HG03342 (cell line): ENCODE measurements at regions not wholly inside any gene's neighbourhood (a gene's known extent, or its start where the extent isn't known, plus 50 kb on each side); places are given as distances from the start of the nearest gene placed in this dataset.

Source experiments
- ATAC-seq: cut with Tn5 transposase; IDR thresholded peaks from one replicate; pipeline ENCODE4 v1.9.1; 2021; ENCODE audit warnings: mild to moderate bottlenecking, moderate library complexity; ENCODE audit not compliant: unreplicated experiment

- no peak for ATAC-seq
Measured at GRCh38 chr6:14816116-14816859, 429.6 kb upstream of the JARID2 start.

GRCh38 chr6:14817074-14817473, 428.8 kb upstream of the JARID2 start:
- ATAC-seq, result no peak

- no peak for ATAC-seq
Measured at GRCh38 chr6:14818422-14818884, 427.4 kb upstream of the JARID2 start.

DNA sequence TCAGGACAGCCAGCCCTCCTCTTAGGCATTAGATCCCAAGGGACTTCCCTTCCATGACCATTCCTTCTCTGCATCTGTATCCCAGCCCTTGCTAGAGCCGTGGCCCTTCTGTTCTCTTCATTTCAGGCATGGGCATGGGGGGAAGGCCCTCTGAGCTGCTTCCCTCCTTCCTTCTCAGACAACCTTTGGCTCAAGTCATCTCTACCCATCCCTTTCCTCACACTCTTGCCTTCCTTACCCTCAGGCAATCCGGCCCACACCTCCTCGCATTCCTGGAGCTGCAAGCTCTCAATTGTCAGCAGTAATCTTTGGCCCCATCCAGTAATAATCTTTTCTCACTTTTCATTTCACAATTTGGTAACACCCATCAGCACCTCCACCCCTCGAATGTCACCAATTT, 426.9 kb upstream of the JARID2 start:
- no peak for ATAC-seq

GRCh38 chr6:14819840-14820420, 425.9 kb upstream of the JARID2 start:
- no peak for ATAC-seq

DNA sequence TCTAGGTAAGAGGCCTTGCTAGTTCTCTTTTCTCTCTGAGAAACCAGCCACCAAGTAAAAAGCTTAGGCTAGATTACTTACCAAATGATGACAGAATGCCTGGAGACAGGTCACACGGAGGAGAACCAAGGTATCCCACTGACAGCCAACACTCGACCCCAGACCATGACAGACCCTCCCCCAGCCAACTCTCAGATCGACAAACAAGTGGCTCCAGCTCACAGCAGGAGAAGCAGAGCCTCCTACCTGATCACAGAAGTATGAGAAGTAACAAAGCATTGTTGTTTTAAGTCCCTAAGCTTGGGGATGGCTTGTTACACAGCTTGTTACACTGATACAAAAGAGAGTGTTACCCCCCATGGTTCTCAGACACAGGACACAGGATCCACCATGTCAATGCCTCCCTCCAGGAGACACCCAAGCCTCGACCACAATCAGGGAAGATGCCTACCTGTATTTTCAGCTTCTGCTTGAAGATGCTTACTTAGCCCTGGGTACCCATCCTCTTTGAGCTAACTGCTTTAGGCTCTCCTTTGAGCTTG, 423.8 kb upstream of the JARID2 start:
- no peak for ATAC-seq

DNA sequence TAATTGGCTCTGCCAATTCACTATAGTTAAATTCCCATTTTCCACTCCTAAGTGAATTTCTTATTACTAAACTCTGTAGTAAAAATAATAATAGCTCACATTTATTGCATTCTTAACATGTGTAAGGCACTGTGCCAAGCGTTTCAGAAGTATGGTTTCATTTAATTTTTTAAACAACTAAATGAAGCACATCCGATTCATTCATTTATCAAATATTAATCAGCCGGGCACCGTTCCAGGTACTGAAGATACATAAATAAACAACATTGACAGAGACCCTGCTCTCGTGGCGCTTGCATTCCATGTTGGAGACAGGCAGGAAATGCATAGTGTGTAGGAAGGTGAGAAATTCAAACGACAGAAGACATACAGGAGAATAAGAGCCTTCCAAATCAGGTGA, 423.2 kb upstream of the JARID2 start:
- no peak for ATAC-seq

DNA sequence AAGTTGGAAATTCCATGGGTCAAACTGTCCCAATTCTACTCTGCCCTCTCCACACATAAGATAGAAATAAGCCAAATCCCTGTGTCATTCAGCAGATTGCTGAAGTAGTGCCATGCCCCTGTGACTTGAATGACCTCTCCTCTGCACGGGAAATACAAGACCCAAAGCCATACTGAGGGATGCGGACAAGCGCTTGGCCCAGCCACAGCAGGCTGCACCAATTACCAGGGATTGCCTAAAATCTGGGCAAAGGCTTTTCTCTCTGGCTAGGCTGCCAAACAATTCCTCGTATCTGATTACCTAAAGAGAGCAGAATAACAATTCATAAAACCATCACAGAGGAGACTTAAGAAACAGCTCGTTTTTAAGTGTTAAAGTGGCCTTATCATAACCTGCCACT, 421.8 kb upstream of the JARID2 start:
- ATAC-seq, result no peak

- ATAC-seq, result no peak
Measured at GRCh38 chr6:14824484-14825275, 421.2 kb upstream of the JARID2 start.

GRCh38 chr6:14826456-14826855, 419.4 kb upstream of the JARID2 start:
- no peak for ATAC-seq

GRCh38 chr6:14827354-14827753, 418.5 kb upstream of the JARID2 start:
- no peak for ATAC-seq

- ATAC-seq, result no peak
Measured at GRCh38 chr6:14828201-14828611, 417.7 kb upstream of the JARID2 start.

- ATAC-seq, result no peak
Measured at GRCh38 chr6:14831070-14831469, 414.8 kb upstream of the JARID2 start.

DNA sequence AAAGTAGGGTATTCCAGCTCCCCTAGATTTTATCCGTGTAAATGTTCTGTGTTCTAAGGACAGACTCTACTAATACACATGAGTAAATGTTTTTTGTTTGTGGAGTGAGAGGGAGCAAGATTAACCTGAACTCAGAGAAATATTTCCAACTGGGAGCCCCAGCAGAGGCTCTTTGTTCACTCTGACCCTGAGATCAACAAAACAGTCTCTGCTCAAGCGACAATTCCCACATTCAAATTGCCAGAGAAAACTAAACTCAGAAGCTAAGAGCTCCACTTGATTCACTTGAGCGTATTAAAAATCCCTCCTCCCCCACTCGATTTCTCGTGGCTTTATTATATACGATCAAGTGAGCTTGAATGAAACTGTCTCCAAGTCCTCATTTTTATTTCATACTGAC, 413.9 kb upstream of the JARID2 start:
- ATAC-seq, result no peak

GRCh38 chr6:14832427-14832826, 413.4 kb upstream of the JARID2 start:
- ATAC-seq, result no peak

GRCh38 chr6:14834851-14835530, 410.9 kb upstream of the JARID2 start:
- no peak for ATAC-seq

DNA sequence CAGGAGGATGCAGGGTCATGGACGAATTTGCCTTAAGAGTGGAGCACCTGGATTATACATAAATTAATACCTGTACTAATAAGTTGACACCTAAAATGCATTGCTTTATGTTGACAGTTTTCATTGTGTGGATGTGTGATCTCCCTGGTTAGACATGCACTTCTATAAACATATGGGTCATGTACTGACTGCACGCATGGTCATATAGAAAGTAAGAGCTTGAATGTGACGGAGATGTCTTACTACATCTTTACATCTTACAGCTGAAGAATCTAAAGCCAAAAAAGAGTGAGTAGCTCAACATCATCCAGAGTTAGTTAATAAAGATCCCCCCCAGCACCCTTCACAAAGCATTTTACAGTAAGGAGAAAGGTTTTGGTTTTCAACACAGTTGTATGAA, 408.4 kb upstream of the JARID2 start:
- ATAC-seq, result no peak

- ATAC-seq, result no peak
Measured at GRCh38 chr6:14838133-14838583, 407.7 kb upstream of the JARID2 start.

DNA sequence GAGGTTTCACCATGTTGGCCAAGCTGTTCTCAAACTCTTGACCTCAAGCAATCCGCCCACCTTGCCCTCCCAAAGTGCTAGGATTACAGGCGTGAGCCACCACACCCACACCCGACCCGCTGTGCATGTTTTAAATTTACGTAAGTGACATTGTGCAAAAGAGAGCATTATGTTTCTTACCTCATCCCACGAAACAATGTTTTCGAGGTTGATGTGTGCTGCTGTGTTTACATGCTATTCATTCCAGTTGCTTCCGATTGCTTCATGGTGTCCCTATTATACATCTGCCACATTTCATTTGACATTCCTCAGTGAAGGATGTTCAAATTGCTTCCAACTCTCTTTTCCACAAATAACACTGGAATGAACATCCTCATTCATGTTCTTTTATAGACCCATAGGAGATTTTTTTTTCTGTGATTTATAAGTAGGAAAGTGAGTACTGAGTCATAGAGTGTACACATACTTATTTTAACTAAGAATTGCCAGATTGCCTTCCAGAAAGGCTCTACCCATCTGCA, 403.9 kb upstream of the JARID2 start:
- ATAC-seq, result no peak

DNA sequence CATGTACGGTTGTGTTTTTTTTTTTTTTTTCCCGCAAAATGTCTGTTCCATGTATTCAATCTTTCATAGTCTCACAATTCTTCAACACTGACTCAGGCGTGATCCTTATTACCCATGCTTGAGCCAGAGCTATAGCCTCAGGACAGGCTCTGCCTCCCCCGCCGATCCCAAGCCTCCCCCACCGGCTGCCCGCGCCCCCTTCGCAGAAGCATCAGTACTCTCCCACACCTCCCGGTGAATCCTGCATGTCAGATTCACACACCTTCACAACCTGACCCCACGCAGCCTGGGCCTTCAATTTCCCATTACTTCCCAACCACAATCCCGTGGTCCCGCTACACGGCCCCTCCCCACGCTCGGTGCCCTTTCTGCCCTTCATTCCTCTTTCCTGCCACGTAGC, 401.5 kb upstream of the JARID2 start:
- ATAC-seq, result no peak

GRCh38 chr6:14848019-14848418, 397.9 kb upstream of the JARID2 start:
- no peak for ATAC-seq
